Endothelial cell of umbilical vein (primary cell): ENCODE measurements at regions not wholly inside any gene's neighbourhood (a gene's known extent, or its start where the extent isn't known, plus 50 kb on each side); places are given as distances from the start of the nearest gene placed in this dataset.

ENCODE experiments used
- BruUV-seq: library from RNA; stranded (reverse); fragments of 400-500 nt; replicated peaks from 2 replicates; lab custom pipeline; 2021; lab: Mats Ljungman, UMichigan
- CTCF ChIA-PET: fragments of 300-600, 350-600 bp; sonication (Branson Sonifier 250); formaldehyde crosslinking; loops from one replicate; lab custom pipeline; 2021; ENCODE audit warnings: antibody characterized with exemption, inconsistent platforms; lab: Charles Lee
- POLR2A ChIA-PET: fragments of 300-600, 350-600 bp; sonication (Branson Sonifier 250); formaldehyde crosslinking; loops from one replicate; lab custom pipeline; 2021; ENCODE audit warnings: antibody characterized with exemption, inconsistent platforms; lab: Charles Lee
- DNase-seq: peaks from one replicate; pipeline ENCODE4 v3.0.0-alpha.2; 2011; ENCODE audit warnings: low read depth, low spot score
- FAIRE-seq: peaks from 2 replicates; lab custom pipeline; 2011; peaks lifted over from hg19 to GRCh38; lab: Jason Lieb, UNC
- H2AFZ ChIP-seq: 2 replicates; pipeline ENCODE4 v1.6.0; 2012; ENCODE audit warnings: low read depth, low read length, control low read depth, inconsistent platforms
- H3K27ac ChIP-seq: 2 replicates; pipeline ENCODE4 v1.5.1; 2011; ENCODE audit warnings: low read depth, mild to moderate bottlenecking, control low read depth, low read length, moderate library complexity; ENCODE audit not compliant: insufficient read depth
- H3K27me3 ChIP-seq, 2 experiments: 2 replicates each; pipeline versions ENCODE4 v1.6.0 to v1.6.1; 2011; ENCODE audit warnings: low read length in 2 of 2, mixed read lengths in 1 of 2; ENCODE audit not compliant: control insufficient read depth in 2 of 2, insufficient read depth in 2 of 2
- H3K36me3 ChIP-seq, 2 experiments: 2 replicates in 1 of 2; 3 replicates in 1 of 2; pipeline ENCODE4 v1.5.1; 2011; ENCODE audit warnings: low read length in 2 of 2, mild to moderate bottlenecking in 1 of 2, moderate library complexity in 1 of 2; ENCODE audit not compliant: control insufficient read depth in 2 of 2, insufficient read depth in 2 of 2; ENCODE audit errors: extremely low read depth in 1 of 2
- H3K4me1 ChIP-seq: 3 replicates; pipeline ENCODE4 v1.5.1; 2011; ENCODE audit warnings: mild to moderate bottlenecking, low read length; ENCODE audit not compliant: control insufficient read depth, insufficient read depth; ENCODE audit errors: extremely low read depth
- H3K4me2 ChIP-seq: 2 replicates; pipeline ENCODE4 v1.6.1; 2011; ENCODE audit warnings: low read length, control low read depth, mixed read lengths; ENCODE audit not compliant: insufficient read depth
- H3K4me3 ChIP-seq, 3 experiments: fragments of 200-600 bp in 1 of 3; sonication (generic), shearing (Covaris generic) in 1 of 3; replicated peaks in 1 of 3; 2 replicates each; pipeline ENCODE4 v1.5.1; 2011 to 2016; ENCODE audit warnings: control low read depth in 3 of 3, low read length in 3 of 3, mild to moderate bottlenecking in 2 of 3, inconsistent platforms in 1 of 3, low read depth in 1 of 3, moderate library complexity in 1 of 3; ENCODE audit not compliant: insufficient read depth in 1 of 3
- H3K79me2 ChIP-seq: 2 replicates; pipeline ENCODE4 v1.6.0; 2012; ENCODE audit warnings: low read length, inconsistent platforms; ENCODE audit not compliant: control insufficient read depth, insufficient read depth
- H3K9ac ChIP-seq: replicated peaks from 2 replicates; pipeline ENCODE3; 2011; ENCODE audit warnings: low read length, control low read depth; ENCODE audit not compliant: insufficient read depth; ENCODE audit errors: extremely low read depth
- H3K9me1 ChIP-seq: replicated peaks from 3 replicates; pipeline ENCODE4 v1.6.0; 2011; ENCODE audit warnings: mild to moderate bottlenecking, low read length; ENCODE audit not compliant: control insufficient read depth, insufficient read depth; ENCODE audit errors: extremely low read depth
- H3K9me3 ChIP-seq: replicated peaks from 2 replicates; pipeline ENCODE4 v1.5.1; 2012; ENCODE audit warnings: low read length, inconsistent platforms; ENCODE audit not compliant: control insufficient read depth, insufficient read depth
- H4K20me1 ChIP-seq: replicated peaks from 2 replicates; pipeline ENCODE3; 2011; ENCODE audit warnings: mild to moderate bottlenecking, low read length; ENCODE audit not compliant: control insufficient read depth, insufficient read depth; ENCODE audit errors: extremely low read depth
- EZH2 ChIP-seq: IDR thresholded peaks from 2 replicates; pipeline ENCODE4 v1.6.1; 2012; ENCODE audit warnings: borderline replicate concordance, low read depth, mild to moderate bottlenecking, moderate library complexity, low read length, inconsistent platforms; ENCODE audit not compliant: severe bottlenecking
- FOS ChIP-seq: IDR thresholded peaks from 2 replicates; pipeline ENCODE4 v1.6.1; 2011; ENCODE audit warnings: mild to moderate bottlenecking, low read length, moderate library complexity, borderline replicate concordance; ENCODE audit not compliant: insufficient read depth
- GATA2 ChIP-seq: IDR thresholded peaks from 2 replicates; pipeline ENCODE4 v1.7.0; 2011; ENCODE audit warnings: low read depth, mild to moderate bottlenecking, moderate library complexity, mixed read lengths, low read length; ENCODE audit not compliant: insufficient read length, insufficient read depth
- JUN ChIP-seq: IDR thresholded peaks from 2 replicates; pipeline ENCODE4 v1.6.1; 2011; ENCODE audit warnings: borderline replicate concordance, low read depth; ENCODE audit not compliant: insufficient read length, insufficient read depth
- MYC ChIP-seq: IDR thresholded peaks from one replicate; pipeline ENCODE4 v1.6.1; 2011; ENCODE audit warnings: mild to moderate bottlenecking, low read depth, low read length
- POLR2A ChIP-seq: IDR thresholded peaks from 2 replicates; pipeline ENCODE4 v1.6.1; 2012; ENCODE audit warnings: low read depth, mild to moderate bottlenecking, control low read depth, low read length
- POLR2AphosphoS5 ChIP-seq: IDR thresholded peaks from 2 replicates; pipeline ENCODE4 v1.6.1; 2012; ENCODE audit warnings: low read depth, mild to moderate bottlenecking, control low read depth, low read length, moderate library complexity; ENCODE audit not compliant: insufficient read depth
- dilution Hi-C: fragments of 300-500 bp; cut with MboI; formaldehyde crosslinking; loops from one replicate; pipeline ENCODE4 v1.15.0; 2019; ENCODE audit warnings: low sequenced_read_pairs; ENCODE audit not compliant: extremely low pct_ligation_motif_present
- intact Hi-C: fragments of 100-400 bp; cut with micrococcal nuclease; formaldehyde crosslinking; loops from one replicate; pipeline ENCODE4 v1.10.0; 2022
- TF ChIP-seq, protein P1 (sequence below), 2 donors: IDR thresholded peaks; 1 replicate in 1 of 2; 2 replicates in 1 of 2; pipeline ENCODE4 v1.5.1; 2011; ENCODE audit warnings: low read length in 2 of 2, mild to moderate bottlenecking in 2 of 2, moderate library complexity in 2 of 2, control low read depth in 1 of 2, inconsistent platforms in 1 of 2, low read depth in 1 of 2; ENCODE audit not compliant: insufficient read depth in 1 of 2; ENCODE audit errors: extremely low read depth in 1 of 2
- TF ChIP-seq, protein P2 (sequence below): IDR thresholded peaks from 2 replicates; pipeline ENCODE4 v1.6.1; 2011; ENCODE audit not compliant: insufficient read depth, insufficient read length

DNA sequence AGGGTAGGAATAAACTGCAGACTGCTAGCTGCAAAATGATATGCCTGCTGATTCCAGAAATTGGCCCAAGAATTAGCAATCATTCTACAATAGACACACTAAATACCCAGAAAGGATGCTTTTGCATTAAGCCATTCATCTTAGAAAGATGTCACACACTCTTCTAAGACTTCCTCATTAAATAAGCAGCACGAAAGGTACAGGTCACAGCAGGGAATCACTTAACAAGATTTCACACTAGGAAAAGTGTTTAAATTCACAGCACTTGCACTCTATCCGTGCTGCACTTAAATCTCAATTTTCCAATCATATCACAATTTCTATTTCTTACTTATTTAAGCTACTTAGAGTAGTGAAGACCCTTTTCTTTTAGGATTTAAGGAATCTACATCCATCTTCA lies 372.8 kb upstream of the CBLB start:
- H4K20me1 ChIP-seq, result no peaks in the 10 kb centered on the region
- dilution Hi-C loops, result no loop called here
- no peak for DNase-seq
- H3K27me3 ChIP-seq, result no peaks in the 10 kb centered on the region
- no peak for TF ChIP-seq JUN
- TF ChIP-seq, protein P1, sequence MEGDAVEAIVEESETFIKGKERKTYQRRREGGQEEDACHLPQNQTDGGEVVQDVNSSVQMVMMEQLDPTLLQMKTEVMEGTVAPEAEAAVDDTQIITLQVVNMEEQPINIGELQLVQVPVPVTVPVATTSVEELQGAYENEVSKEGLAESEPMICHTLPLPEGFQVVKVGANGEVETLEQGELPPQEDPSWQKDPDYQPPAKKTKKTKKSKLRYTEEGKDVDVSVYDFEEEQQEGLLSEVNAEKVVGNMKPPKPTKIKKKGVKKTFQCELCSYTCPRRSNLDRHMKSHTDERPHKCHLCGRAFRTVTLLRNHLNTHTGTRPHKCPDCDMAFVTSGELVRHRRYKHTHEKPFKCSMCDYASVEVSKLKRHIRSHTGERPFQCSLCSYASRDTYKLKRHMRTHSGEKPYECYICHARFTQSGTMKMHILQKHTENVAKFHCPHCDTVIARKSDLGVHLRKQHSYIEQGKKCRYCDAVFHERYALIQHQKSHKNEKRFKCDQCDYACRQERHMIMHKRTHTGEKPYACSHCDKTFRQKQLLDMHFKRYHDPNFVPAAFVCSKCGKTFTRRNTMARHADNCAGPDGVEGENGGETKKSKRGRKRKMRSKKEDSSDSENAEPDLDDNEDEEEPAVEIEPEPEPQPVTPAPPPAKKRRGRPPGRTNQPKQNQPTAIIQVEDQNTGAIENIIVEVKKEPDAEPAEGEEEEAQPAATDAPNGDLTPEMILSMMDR (IDR thresholded peaks at IDR 0.05; ENCODE audit: extremely low read depth in 1 of 2, insufficient read depth in 1 of 2, low read depth in 1 of 2, low read length in 2 of 2), result no peak
- no peak for TF ChIP-seq POLR2AphosphoS5
- TF ChIP-seq GATA2, result no peak
- no peak for TF ChIP-seq EZH2
- TF ChIP-seq MYC, result no peak
- TF ChIP-seq, protein P2, sequence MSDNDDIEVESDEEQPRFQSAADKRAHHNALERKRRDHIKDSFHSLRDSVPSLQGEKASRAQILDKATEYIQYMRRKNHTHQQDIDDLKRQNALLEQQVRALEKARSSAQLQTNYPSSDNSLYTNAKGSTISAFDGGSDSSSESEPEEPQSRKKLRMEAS, result no peak
- TF ChIP-seq FOS, result no peak
- no peak for TF ChIP-seq POLR2A
- POLR2A ChIA-PET, result no interaction called here
- H3K9me1 ChIP-seq, result no peaks in the 10 kb centered on the region
- H3K27ac ChIP-seq, result no peak overlapping the region
- no peak for FAIRE-seq
- intact Hi-C loops, result no loop called here
- no peak overlapping the region for H2AFZ ChIP-seq
- H3K4me2 ChIP-seq, result no peak overlapping the region
- no peaks in the 10 kb centered on the region for H3K36me3 ChIP-seq
- BruUV-seq, result no TSS peak
- CTCF ChIA-PET, result no interaction called here
- H3K79me2 ChIP-seq, result no peaks in the 10 kb centered on the region
- H3K4me1 ChIP-seq, result no peaks in the 10 kb centered on the region
- H3K9me3 ChIP-seq, result no peaks in the 10 kb centered on the region
- no peak overlapping the region for H3K9ac ChIP-seq
- H3K4me3 ChIP-seq, result no peak overlapping the region
